Stimulated activated CD4-positive, alpha-beta T cell treated with anti-CD3 and anti-CD28 coated beads, TNF-alpha, amount 100 ng/mL, for 48 hours (primary cell): ENCODE measurements at regions not wholly inside any gene's neighbourhood (a gene's known extent, or its start where the extent isn't known, plus 50 kb on each side); places are given as distances from the start of the nearest gene placed in this dataset.

Experiments
- DNase-seq, 3 donors: peaks; one replicate each; pipeline ENCODE4 v3.0.0-alpha.2; 2020; ENCODE audit warnings: low read depth in 3 of 3

DNA sequence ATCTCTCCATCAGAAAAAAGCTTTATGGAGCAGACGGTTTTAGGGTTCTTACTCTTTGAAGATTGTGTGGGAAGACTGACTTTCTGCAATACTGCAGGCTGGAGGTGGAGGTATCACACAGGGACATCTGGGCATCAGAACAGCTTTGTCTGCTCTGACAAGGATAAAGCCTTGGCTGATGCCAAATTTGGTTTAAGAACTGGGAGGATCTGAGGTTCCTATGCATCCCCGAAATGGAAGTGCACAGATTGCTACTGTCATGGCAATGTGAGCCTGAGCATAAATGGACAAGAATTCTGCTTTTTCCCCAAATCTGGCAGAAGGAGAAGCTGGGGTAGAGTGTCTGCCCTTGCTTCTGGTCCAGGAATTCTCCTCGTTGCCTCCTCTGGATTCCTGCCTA lies 424.3 kb downstream of the SLC4A3 start:
- DNase-seq: no peak

DNA sequence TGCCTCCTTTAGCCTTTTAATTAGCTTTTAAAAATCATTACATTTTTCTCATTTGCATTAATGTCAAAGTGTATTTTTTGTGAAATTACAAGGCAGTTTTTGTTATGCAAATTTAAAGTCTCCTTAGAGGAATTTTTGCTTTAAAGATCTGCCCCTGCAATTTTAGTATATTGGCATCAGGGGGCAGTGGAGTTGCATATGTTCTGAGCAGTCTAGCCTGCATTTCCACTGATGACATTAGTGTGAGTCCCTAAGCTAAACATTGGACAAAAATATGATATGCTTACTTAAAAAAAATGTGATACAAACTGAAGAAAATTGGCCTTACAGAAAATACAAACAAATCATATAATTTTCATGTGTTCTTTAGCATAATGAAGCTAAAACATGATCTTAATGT lies 426.5 kb downstream of the SLC4A3 start:
- DNase-seq: no peak

DNA sequence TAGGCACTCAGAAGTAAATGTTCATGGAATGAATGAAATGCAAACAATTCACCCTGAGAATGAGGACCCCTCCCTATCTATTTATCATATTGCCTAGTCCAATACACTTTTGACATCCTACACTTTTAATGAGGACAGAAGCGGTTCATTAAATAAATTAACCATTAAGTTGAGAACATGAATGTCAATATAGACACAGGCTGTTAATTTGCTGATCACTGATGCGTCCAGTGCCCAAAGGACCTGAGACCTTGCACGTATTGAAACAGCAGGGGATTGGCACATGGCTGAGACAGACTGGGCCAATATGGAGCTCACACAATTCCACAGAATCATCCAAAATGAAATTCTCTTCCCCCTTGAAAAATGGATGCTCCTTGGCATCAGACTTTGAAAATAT lies 430.0 kb downstream of the SLC4A3 start:
- DNase-seq: no peak

- no peak for DNase-seq
Measured at GRCh38 chr2:220057916-220058315, 430.5 kb downstream of the SLC4A3 start.

- no peak for DNase-seq
Measured at GRCh38 chr2:220064111-220065030, 436.9 kb downstream of the SLC4A3 start.

DNA sequence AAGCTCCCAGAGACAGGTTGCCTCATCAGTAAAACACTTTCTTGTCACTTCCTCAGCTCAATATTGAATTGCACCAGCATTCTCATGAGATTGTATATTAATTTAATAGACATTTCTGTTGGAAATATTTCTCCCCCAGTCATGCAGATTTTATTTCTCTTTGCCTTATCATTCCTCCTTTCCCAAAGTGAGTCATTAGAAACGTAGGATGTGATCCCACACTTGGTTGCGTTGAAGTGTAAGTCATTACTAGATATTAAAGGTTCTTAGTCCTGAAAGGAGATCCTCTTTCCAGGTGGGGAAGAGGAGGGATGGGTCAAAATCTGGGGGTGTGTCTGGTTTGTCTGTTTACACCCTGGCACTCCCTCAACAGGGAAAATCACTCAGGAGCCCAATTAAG lies 438.2 kb downstream of the SLC4A3 start:
- no peak for DNase-seq

DNA sequence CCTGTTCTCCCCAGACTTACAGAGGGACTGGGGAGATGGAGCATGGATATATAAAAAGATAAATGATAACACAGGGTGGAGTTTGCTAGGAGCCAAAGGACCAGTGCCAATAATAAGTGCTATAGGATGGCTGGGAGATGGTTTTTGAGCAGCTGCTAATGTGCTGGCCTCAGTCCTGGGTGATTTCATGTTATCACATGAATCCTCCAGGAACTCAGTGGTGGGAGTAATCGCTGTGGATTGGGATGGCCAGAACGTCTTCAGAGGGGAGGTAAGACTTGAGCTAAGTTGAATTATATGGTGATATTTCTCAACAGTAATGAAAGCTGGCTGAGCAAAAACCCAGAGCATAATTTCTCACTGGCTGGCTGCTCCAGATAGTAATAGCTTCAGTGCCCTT lies 441.4 kb downstream of the SLC4A3 start:
- no peak for DNase-seq

DNA sequence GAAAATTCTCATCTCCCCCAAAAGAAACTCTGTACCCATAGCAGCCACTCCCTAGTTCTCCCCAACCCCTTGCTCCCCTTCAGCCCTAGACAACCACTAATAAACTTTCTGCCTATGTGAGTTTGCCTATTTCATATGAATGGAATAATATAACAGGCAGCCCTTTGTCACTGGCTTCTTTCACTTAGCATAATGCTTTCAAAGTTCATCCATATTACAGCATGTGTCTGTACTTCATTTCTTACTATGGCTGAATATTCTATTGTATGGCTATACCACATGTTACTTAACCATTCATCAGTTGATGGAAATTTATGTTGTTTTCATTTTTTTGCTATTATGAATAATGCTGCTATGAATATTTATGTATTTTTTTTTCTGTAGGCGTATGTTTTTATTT lies 442.9 kb downstream of the SLC4A3 start:
- DNase-seq: no peak

- no peak for DNase-seq
Measured at GRCh38 chr2:220071696-220072095, 444.3 kb downstream of the SLC4A3 start.

DNA sequence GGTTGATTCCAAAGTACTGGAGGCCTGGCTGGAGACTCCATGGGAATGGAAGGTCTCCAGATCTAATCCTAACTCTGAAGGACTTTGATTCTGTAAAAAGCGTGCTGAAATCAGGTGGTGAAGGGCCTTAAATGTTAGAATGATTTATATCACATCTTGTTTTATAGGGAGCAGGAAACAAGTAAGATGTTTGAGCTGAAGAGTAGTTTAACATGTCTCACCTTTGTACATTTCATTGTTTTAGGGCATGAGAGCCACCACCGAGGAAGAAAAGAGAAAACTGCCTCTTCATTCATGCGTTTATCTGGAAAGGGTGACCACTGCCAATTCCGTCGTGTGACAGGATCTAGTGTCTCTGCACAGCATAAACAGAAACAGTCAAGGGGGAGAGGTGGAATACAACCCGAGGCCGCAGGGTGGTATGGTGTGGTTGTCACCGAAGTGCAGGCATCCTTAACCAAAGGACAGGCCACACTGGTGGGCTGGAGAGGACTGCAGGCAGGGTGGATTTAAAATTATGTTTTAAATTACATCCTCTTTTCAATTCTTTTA lies 445.3 kb downstream of the SLC4A3 start:
- no peak for DNase-seq

- no peak for DNase-seq
Measured at GRCh38 chr2:220075835-220076234, 448.4 kb downstream of the SLC4A3 start.

DNA sequence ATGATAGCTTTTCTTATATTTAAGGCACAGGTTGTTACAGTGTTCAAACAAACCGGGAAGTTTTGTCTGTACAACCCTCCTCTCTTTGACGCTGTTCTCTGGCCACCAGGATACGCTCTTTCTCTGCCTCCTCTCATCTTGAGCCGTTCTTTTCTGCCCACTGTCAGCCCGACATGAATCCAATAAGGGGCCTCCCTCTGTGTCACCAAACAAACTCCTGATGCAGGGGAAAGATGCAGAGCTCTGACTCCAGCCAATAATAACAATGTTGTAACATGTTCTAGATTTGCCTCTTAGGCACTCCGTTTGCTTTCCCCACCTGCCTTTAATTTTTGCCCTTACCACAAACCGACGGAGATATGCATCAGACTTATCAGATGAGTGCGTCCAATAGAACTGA lies 449.3 kb downstream of the SLC4A3 start:
- no peak for DNase-seq

- no peak for DNase-seq
Measured at GRCh38 chr2:220077488-220077887, 450.1 kb downstream of the SLC4A3 start.

DNA sequence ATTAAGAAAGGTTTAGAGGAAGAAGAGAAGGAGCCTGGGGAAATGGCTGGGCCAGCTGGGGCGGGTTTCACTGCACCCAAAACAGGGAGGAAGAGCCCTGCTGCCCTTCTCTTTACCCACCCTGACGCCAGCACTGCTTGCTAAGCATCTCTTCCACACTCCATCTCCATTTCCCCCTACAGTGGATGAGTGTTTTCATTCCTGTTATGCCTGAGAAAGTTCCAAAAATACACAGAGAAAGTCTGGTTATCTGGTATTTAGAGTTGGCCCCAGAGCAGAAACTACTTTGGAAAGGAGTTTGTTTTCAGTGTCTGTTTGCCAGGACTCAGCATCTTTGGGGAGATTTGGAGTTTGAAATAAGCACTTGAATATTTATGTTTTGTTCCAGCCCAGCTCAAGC lies 451.0 kb downstream of the SLC4A3 start:
- DNase-seq: no peak

DNA sequence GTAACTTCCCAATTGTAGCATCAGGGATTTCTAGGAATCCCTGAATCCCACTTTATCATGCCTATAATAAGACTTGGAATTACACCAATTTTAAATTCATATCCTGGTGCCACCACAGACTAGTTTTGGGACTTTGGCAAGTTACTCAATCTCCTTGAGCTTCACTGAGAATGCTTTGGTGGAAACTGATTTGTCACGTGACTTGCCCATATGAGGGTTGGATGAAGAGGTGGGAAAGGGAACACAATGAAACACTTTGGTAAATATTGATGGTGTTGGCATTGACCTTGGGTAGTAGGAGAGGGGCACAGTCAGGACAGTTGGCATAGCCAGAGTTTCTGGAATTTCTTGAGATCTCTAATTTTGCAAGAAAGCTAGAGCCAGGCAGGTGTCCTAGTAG lies 452.2 kb downstream of the SLC4A3 start:
- DNase-seq: no peak

- DNase-seq: no peak
Measured at GRCh38 chr2:220081171-220081570, 453.7 kb downstream of the SLC4A3 start.

- DNase-seq: no peak
Measured at GRCh38 chr2:220090050-220090449, 462.6 kb downstream of the SLC4A3 start.

DNA sequence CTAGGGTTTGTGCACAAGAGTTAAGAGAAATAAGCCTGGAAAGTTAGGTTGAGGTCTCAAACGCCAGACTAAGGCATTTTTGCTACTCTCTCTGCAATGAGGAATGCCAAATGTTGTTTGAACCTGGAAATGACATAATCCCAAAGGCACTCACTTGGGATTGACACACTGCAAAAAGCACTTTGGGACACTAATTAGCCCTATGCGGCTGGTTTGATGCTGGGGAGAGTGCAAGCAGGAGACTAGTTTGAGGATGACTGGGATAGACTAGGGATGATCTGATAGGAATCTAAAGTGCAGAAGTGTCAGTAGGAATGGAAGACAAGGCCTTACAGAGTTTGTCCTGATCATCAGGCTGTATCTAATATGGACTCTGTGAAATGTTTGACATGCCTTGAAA lies 469.0 kb downstream of the SLC4A3 start:
- no peak for DNase-seq

- DNase-seq: no peak
Measured at GRCh38 chr2:220101980-220102379, 474.6 kb downstream of the SLC4A3 start.

- DNase-seq: no peak
Measured at GRCh38 chr2:220103596-220103995, 476.2 kb downstream of the SLC4A3 start.

GRCh38 chr2:220104871-220105351 lies 477.5 kb downstream of the SLC4A3 start:
- DNase-seq: no peak

- no peak for DNase-seq
Measured at GRCh38 chr2:220106065-220106464, 478.6 kb downstream of the SLC4A3 start.

DNA sequence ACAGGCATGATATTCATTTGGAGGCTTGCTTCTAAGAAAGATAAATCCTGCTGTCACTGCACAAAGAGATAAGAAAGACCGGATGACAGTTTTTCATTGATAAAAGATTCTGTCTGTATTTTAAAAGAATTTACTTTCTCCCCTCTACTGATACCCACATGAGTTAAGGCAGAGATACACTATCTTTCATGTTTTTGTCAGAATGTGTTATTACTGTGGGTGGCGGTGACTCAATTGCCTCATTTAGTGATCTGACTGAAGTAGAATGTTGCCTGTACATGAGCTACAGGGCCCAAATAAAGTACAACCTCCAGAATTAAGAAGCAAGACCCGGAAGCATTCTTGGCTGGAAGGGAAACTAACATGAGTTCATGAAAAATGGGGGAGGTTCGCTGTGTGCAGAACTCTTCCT lies 480.0 kb downstream of the SLC4A3 start:
- no peak for DNase-seq
